Endothelial cell of umbilical vein (primary cell): ENCODE measurements at regions not wholly inside any gene's neighbourhood (a gene's known extent, or its start where the extent isn't known, plus 50 kb on each side); places are given as distances from the start of the nearest gene placed in this dataset.

ENCODE experiments used
- POLR2A ChIP-seq: IDR thresholded peaks from 2 replicates; pipeline ENCODE4 v1.6.1; 2012; ENCODE audit warnings: low read depth, mild to moderate bottlenecking, control low read depth, low read length
- TF ChIP-seq, protein P1 (sequence below), 2 donors: IDR thresholded peaks; 1 replicate in 1 of 2; 2 replicates in 1 of 2; pipeline ENCODE4 v1.5.1; 2011; ENCODE audit warnings: low read length in 2 of 2, mild to moderate bottlenecking in 2 of 2, moderate library complexity in 2 of 2, control low read depth in 1 of 2, inconsistent platforms in 1 of 2, low read depth in 1 of 2; ENCODE audit not compliant: insufficient read depth in 1 of 2; ENCODE audit errors: extremely low read depth in 1 of 2

DNA sequence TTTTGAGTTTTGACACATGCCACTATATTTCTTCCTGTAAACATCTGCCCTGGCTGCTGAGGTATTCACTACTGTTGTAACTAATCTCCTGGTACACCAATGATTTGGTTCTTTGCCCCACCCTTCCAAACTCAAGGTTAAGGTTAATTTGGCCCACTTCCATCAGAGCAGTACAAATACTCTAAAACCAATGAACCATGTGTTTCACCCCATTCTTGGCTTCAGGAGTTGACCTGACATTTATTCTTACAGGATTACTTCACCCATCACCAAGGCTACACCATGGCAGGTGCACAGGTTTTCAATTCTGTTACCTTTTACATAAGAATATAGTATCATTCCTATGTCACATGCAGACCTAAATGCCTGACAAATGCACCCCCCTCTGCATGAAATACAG, 1179.9 kb downstream of the ZPLD1 start:
- TF ChIP-seq, protein P1, sequence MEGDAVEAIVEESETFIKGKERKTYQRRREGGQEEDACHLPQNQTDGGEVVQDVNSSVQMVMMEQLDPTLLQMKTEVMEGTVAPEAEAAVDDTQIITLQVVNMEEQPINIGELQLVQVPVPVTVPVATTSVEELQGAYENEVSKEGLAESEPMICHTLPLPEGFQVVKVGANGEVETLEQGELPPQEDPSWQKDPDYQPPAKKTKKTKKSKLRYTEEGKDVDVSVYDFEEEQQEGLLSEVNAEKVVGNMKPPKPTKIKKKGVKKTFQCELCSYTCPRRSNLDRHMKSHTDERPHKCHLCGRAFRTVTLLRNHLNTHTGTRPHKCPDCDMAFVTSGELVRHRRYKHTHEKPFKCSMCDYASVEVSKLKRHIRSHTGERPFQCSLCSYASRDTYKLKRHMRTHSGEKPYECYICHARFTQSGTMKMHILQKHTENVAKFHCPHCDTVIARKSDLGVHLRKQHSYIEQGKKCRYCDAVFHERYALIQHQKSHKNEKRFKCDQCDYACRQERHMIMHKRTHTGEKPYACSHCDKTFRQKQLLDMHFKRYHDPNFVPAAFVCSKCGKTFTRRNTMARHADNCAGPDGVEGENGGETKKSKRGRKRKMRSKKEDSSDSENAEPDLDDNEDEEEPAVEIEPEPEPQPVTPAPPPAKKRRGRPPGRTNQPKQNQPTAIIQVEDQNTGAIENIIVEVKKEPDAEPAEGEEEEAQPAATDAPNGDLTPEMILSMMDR (IDR thresholded peaks at IDR 0.05; ENCODE audit: extremely low read depth in 1 of 2, insufficient read depth in 1 of 2, low read depth in 1 of 2, low read length in 2 of 2) = no peak
- TF ChIP-seq POLR2A = no peak
